Ascending aorta (tissue), 2 donors: ENCODE measurements at regions not wholly inside any gene's neighbourhood (a gene's known extent, or its start where the extent isn't known, plus 50 kb on each side); places are given as distances from the start of the nearest gene placed in this dataset.

Experiments used
- DNase-seq, 2 donors: peaks; one replicate each; pipeline ENCODE4 v3.0.0-alpha.2; 2019; ENCODE audit warnings: low spot score in 2 of 2
- H3K27ac ChIP-seq, 2 donors: fragments of 200-600 bp; sonication (generic); one replicate each; pipeline ENCODE4 v1.5.1; 2016 to 2017; ENCODE audit warnings: mild to moderate bottlenecking in 1 of 2
- H3K27me3 ChIP-seq: fragments of 200-600 bp; sonication (generic); one replicate; pipeline ENCODE4 v1.5.1; 2017
- H3K36me3 ChIP-seq, 2 donors: fragments of 200-600 bp; sonication (generic); one replicate each; pipeline ENCODE4 v1.5.1; 2016
- H3K4me1 ChIP-seq, 2 donors: fragments of 200-600 bp; sonication (generic); one replicate each; pipeline ENCODE4 v1.5.1; 2016 to 2017; ENCODE audit warnings: mild to moderate bottlenecking in 1 of 2
- H3K4me3 ChIP-seq, 2 donors: fragments of 200-600 bp; sonication (generic); one replicate each; pipeline ENCODE4 v1.5.1; 2016 to 2017; ENCODE audit warnings: mild to moderate bottlenecking in 1 of 2
- H3K9me3 ChIP-seq, 2 donors: fragments of 200-600 bp; sonication (generic); one replicate each; pipeline ENCODE4 v1.5.1; 2016
- CTCF ChIP-seq, 3 experiments: fragments of 200-600 bp in 2 of 3; fragments of 450-650 bp in 1 of 3; sonication (generic) in 2 of 3; IDR thresholded peaks; one replicate each; pipeline ENCODE4 v1.5.1; 2016 to 2019; ENCODE audit warnings: antibody characterized with exemption in 3 of 3, mild to moderate bottlenecking in 1 of 3, moderate library complexity in 1 of 3
- intact Hi-C: fragments of 100-400 bp; cut with DNase I; formaldehyde crosslinking; loops from one replicate; pipeline ENCODE4 v1.15.1; 2023

- no peak for DNase-seq
- intact Hi-C loops = loop anchor here (10.0 kb wide), 1 partner anchor 489 kb away; no protein-coding TSS in a partner anchor
- Histone ChIP-seq H3K27me3 (no peaks in the 10 kb centered on the region), H3K27ac (no peak overlapping the region), H3K9me3 (no peaks in the 10 kb centered on the region), H3K4me1 (no peaks in the 10 kb centered on the region), H3K36me3 (no peaks in the 10 kb centered on the region), H3K4me3 (no peak overlapping the region)
- TF ChIP-seq CTCF (IDR thresholded peaks at IDR 0.05) = no peak
Measured at GRCh38 chr2:176656038-176656775, 387.0 kb downstream of the MTX2 start.

- no peak for TF ChIP-seq CTCF (IDR thresholded peaks at IDR 0.05)
- Histone ChIP-seq H3K27ac (no peak overlapping the region), H3K9me3 (no peaks in the 10 kb centered on the region), H3K36me3 (no peaks in the 10 kb centered on the region), H3K27me3 (no peaks in the 10 kb centered on the region), H3K4me3 (no peak overlapping the region), H3K4me1 (no peaks in the 10 kb centered on the region)
- intact Hi-C loops = loop anchor here (10.0 kb wide), 1 partner anchor 488 kb away; no protein-coding TSS in a partner anchor
- no peak for DNase-seq
Measured at GRCh38 chr2:176656776-176657140, 387.5 kb downstream of the MTX2 start.

GRCh38 chr2:176657393-176657792 is 388.2 kb downstream of the MTX2 start:
- Histone ChIP-seq H3K27ac (no peak overlapping the region), H3K4me1 (no peaks in the 10 kb centered on the region), H3K27me3 (no peaks in the 10 kb centered on the region), H3K36me3 (no peaks in the 10 kb centered on the region), H3K4me3 (no peak overlapping the region), H3K9me3 (no peaks in the 10 kb centered on the region)
- no peak for DNase-seq
- intact Hi-C loops = loop anchor here (10.0 kb wide), 1 partner anchor 487 kb away; no protein-coding TSS in a partner anchor
- no peak for TF ChIP-seq CTCF (IDR thresholded peaks at IDR 0.05)

- H3K4me3 ChIP-seq = no peak overlapping the region
- no peaks in the 10 kb centered on the region for H3K9me3 ChIP-seq
- H3K36me3 ChIP-seq = no peaks in the 10 kb centered on the region
- H3K27ac ChIP-seq = no peak overlapping the region
- intact Hi-C loops = loop anchor here (10.0 kb wide), 1 partner anchor 486 kb away; no protein-coding TSS in a partner anchor
- DNase-seq = no peak
- H3K27me3 ChIP-seq = no peaks in the 10 kb centered on the region
- TF ChIP-seq CTCF (IDR thresholded peaks at IDR 0.05) = no peak
- H3K4me1 ChIP-seq = no peaks in the 10 kb centered on the region
Measured at GRCh38 chr2:176658708-176659107, 389.5 kb downstream of the MTX2 start.

- no peaks in the 10 kb centered on the region for H3K36me3 ChIP-seq
- H3K9me3 ChIP-seq = no peaks in the 10 kb centered on the region
- no peak for TF ChIP-seq CTCF (IDR thresholded peaks at IDR 0.05)
- no peak overlapping the region for H3K4me3 ChIP-seq
- H3K27ac ChIP-seq = no peak overlapping the region
- no peaks in the 10 kb centered on the region for H3K27me3 ChIP-seq
- intact Hi-C loops = no loop called here
- DNase-seq = no peak
- no peaks in the 10 kb centered on the region for H3K4me1 ChIP-seq
Measured at GRCh38 chr2:176662753-176663152, 393.5 kb downstream of the MTX2 start.
